ENCODE measurements at regions not wholly inside any gene's neighbourhood (a gene's known extent, or its start where the extent isn't known, plus 50 kb on each side); places are given as distances from the start of the nearest gene placed in this dataset.

GRCh38 chr10:21213381-21213780, 312.1 kb downstream of the SKIDA1 start:
- no peak for TF ChIP-seq FOXP2 (optimal IDR thresholded peaks at IDR 0.05; ENCODE audit: borderline replicate concordance, extremely low read depth, extremely low read length, insufficient read depth)

GRCh38 chr10:21212912-21213311, 312.6 kb downstream of the SKIDA1 start:
- TF ChIP-seq SIN3A (IDR thresholded peaks at IDR 0.05; ENCODE audit: borderline replicate concordance, insufficient read depth, low read length) (no peak), POLR2AphosphoS5 (IDR thresholded peaks at IDR 0.05; ENCODE audit: low read depth, low read length) (no peak), REST (IDR thresholded peaks at IDR 0.05; ENCODE audit: insufficient read depth in 1 of 2, low read depth in 2 of 2, low read length in 2 of 2) (no peak), FOXP2 (optimal IDR thresholded peaks at IDR 0.05; ENCODE audit: borderline replicate concordance, extremely low read depth, extremely low read length, insufficient read depth) (no peak), TAF1 (IDR thresholded peaks at IDR 0.05; ENCODE audit: borderline replicate concordance, insufficient read depth, low read length) (no peak)

- TF ChIP-seq FOXP2 (optimal IDR thresholded peaks at IDR 0.05; ENCODE audit: borderline replicate concordance, extremely low read depth, extremely low read length, insufficient read depth) (no peak), REST (IDR thresholded peaks at IDR 0.05; ENCODE audit: insufficient read depth in 1 of 2, low read depth in 2 of 2, low read length in 2 of 2) (no peak), TAF1 (IDR thresholded peaks at IDR 0.05; ENCODE audit: borderline replicate concordance, insufficient read depth, low read length) (no peak), SIN3A (IDR thresholded peaks at IDR 0.05; ENCODE audit: borderline replicate concordance, insufficient read depth, low read length) (no peak), POLR2AphosphoS5 (IDR thresholded peaks at IDR 0.05; ENCODE audit: low read depth, low read length) (no peak)
Measured at GRCh38 chr10:21212348-21212747, 313.1 kb downstream of the SKIDA1 start.

- no peak for TF ChIP-seq TAF1 (IDR thresholded peaks at IDR 0.05; ENCODE audit: borderline replicate concordance, insufficient read depth, low read length)
- no peak for TF ChIP-seq FOXP2 (optimal IDR thresholded peaks at IDR 0.05; ENCODE audit: borderline replicate concordance, extremely low read depth, extremely low read length, insufficient read depth)
- no peak for TF ChIP-seq SIN3A (IDR thresholded peaks at IDR 0.05; ENCODE audit: borderline replicate concordance, insufficient read depth, low read length)
- no peak for TF ChIP-seq REST (IDR thresholded peaks at IDR 0.05; ENCODE audit: insufficient read depth in 1 of 2, low read depth in 2 of 2, low read length in 2 of 2)
- TF ChIP-seq POLR2AphosphoS5 (IDR thresholded peaks at IDR 0.05; ENCODE audit: low read depth, low read length) = no peak
Measured at GRCh38 chr10:21209495-21209894, 312.4 kb upstream of the NEBL start.

- TF ChIP-seq POLR2AphosphoS5 (IDR thresholded peaks at IDR 0.05; ENCODE audit: low read depth, low read length) (no peak), FOXP2 (optimal IDR thresholded peaks at IDR 0.05; ENCODE audit: borderline replicate concordance, extremely low read depth, extremely low read length, insufficient read depth) (no peak), TAF1 (IDR thresholded peaks at IDR 0.05; ENCODE audit: borderline replicate concordance, insufficient read depth, low read length) (no peak), SIN3A (IDR thresholded peaks at IDR 0.05; ENCODE audit: borderline replicate concordance, insufficient read depth, low read length) (no peak), REST (IDR thresholded peaks at IDR 0.05; ENCODE audit: insufficient read depth in 1 of 2, low read depth in 2 of 2, low read length in 2 of 2) (no peak)
Measured at GRCh38 chr10:21208666-21209316, 311.7 kb upstream of the NEBL start.

All from PFSK-1 (cell line).